ENCODE measurements at regions not wholly inside any gene's neighbourhood (a gene's known extent, or its start where the extent isn't known, plus 50 kb on each side); places are given as distances from the start of the nearest gene placed in this dataset.
"Not testable (repeated sequence)": the region's sequence is repeated elsewhere in the genome, so short reads cannot be mapped to it uniquely, and the experiment has no call there.

GRCh38 chr9:75282047-75282446, 193.7 kb downstream of the OSTF1 start:
- no peak for DNase-seq (ENCODE audit: low read depth)

- no peak for DNase-seq (ENCODE audit: low read depth)
These were observed 201.0 kb downstream of the OSTF1 start for GRCh38 chr9:75289332-75289731.

- DNase-seq (ENCODE audit: low read depth) = no peak
These were observed 211.0 kb downstream of the OSTF1 start for GRCh38 chr9:75299324-75299723.

GRCh38 chr9:75333624-75334023, 245.3 kb downstream of the OSTF1 start:
- DNase-seq (ENCODE audit: low read depth) = no peak

GRCh38 chr9:75358846-75359245, 270.5 kb downstream of the OSTF1 start:
- no peak for DNase-seq (ENCODE audit: low read depth)

GRCh38 chr9:75359638-75360037, 271.3 kb downstream of the OSTF1 start:
- DNase-seq (ENCODE audit: low read depth) = no peak

GRCh38 chr9:75360252-75360651, 271.9 kb downstream of the OSTF1 start:
- no peak for DNase-seq (ENCODE audit: low read depth)

GRCh38 chr9:75362446-75362845, 274.1 kb downstream of the OSTF1 start:
- DNase-seq (ENCODE audit: low read depth) = not testable (repeated sequence)

GRCh38 chr9:75365196-75365595, 276.9 kb downstream of the OSTF1 start:
- no peak for DNase-seq (ENCODE audit: low read depth)

GRCh38 chr9:75369989-75370388, 281.7 kb downstream of the OSTF1 start:
- no peak for DNase-seq (ENCODE audit: low read depth)

GRCh38 chr9:75372499-75373268, 284.4 kb downstream of the OSTF1 start:
- no peak for DNase-seq (ENCODE audit: low read depth)

GRCh38 chr9:75376680-75377254, 288.5 kb downstream of the OSTF1 start:
- no peak for DNase-seq (ENCODE audit: low read depth)

GRCh38 chr9:75378036-75378435, 289.7 kb downstream of the OSTF1 start:
- DNase-seq (ENCODE audit: low read depth) = no peak

GRCh38 chr9:75378926-75379325, 290.6 kb downstream of the OSTF1 start:
- DNase-seq (ENCODE audit: low read depth) = no peak

- no peak for DNase-seq (ENCODE audit: low read depth)
These were observed 293.8 kb downstream of the OSTF1 start for GRCh38 chr9:75382126-75382525.

- DNase-seq (ENCODE audit: low read depth) = not testable (repeated sequence)
These were observed 295.2 kb downstream of the OSTF1 start for GRCh38 chr9:75383420-75384034.

GRCh38 chr9:75385236-75385635, 296.9 kb downstream of the OSTF1 start:
- no peak for DNase-seq (ENCODE audit: low read depth)

- no peak for DNase-seq (ENCODE audit: low read depth)
These were observed 300.8 kb downstream of the OSTF1 start for GRCh38 chr9:75389101-75389500.

GRCh38 chr9:75390951-75391350, 302.6 kb downstream of the OSTF1 start:
- no peak for DNase-seq (ENCODE audit: low read depth)

- no peak for DNase-seq (ENCODE audit: low read depth)
These were observed 303.2 kb downstream of the OSTF1 start for GRCh38 chr9:75391497-75391896.

GRCh38 chr9:75395336-75395735, 307.0 kb downstream of the OSTF1 start:
- DNase-seq (ENCODE audit: low read depth) = no peak

GRCh38 chr9:75397836-75398235, 309.5 kb downstream of the OSTF1 start:
- no peak for DNase-seq (ENCODE audit: low read depth)

- no peak for DNase-seq (ENCODE audit: low read depth)
These were observed 320.1 kb downstream of the OSTF1 start for GRCh38 chr9:75408391-75408790.

Measured in stimulated activated CD4-positive, alpha-beta T cell treated with anti-CD3 and anti-CD28 coated beads, Interleukin-2, amount 100 ng/mL, for 4 hours (primary cell).